KMS-11 (cell line): ENCODE measurements at regions not wholly inside any gene's neighbourhood (a gene's known extent, or its start where the extent isn't known, plus 50 kb on each side); places are given as distances from the start of the nearest gene placed in this dataset.
"Not testable (repeated sequence)": the region's sequence is repeated elsewhere in the genome, so short reads cannot be mapped to it uniquely, and the experiment has no call there.

ENCODE experiments used
- H2AFZ ChIP-seq: fragments of 200-600 bp; sonication (generic); 2 replicates; pipeline ENCODE4 v1.6.1; 2016; ENCODE audit warnings: antibody characterized with exemption, mixed run types, low read depth
- H3K27ac ChIP-seq: fragments of 200-600 bp; sonication (generic); 2 replicates; pipeline ENCODE4 v1.6.1; 2016; ENCODE audit warnings: mild to moderate bottlenecking, mixed run types
- H3K27me3 ChIP-seq: fragments of 200-600 bp; sonication (generic); 2 replicates; pipeline ENCODE4 v1.6.1; 2017; ENCODE audit warnings: mild to moderate bottlenecking, low read depth, mixed run types, moderate library complexity; ENCODE audit not compliant: insufficient read depth
- H3K36me3 ChIP-seq: fragments of 200-600 bp; sonication (generic); 2 replicates; pipeline ENCODE4 v1.6.1; 2017; ENCODE audit warnings: mild to moderate bottlenecking, mixed run types; ENCODE audit not compliant: insufficient read depth
- H3K4me1 ChIP-seq: fragments of 200-600 bp; sonication (generic); 2 replicates; pipeline ENCODE4 v1.6.1; 2016; ENCODE audit warnings: mild to moderate bottlenecking, low read depth, mixed run types; ENCODE audit not compliant: poor library complexity, severe bottlenecking
- H3K4me2 ChIP-seq: fragments of 200-600 bp; sonication (generic); 2 replicates; pipeline ENCODE4 v1.7.0; 2016; ENCODE audit warnings: mild to moderate bottlenecking, mixed run types
- H3K4me3 ChIP-seq: fragments of 200-600 bp; sonication (generic); IDR thresholded peaks from 2 replicates; pipeline ENCODE4 v1.6.1; 2017; ENCODE audit warnings: low read depth, low read length, mixed read lengths; ENCODE audit not compliant: insufficient read depth
- H3K79me2 ChIP-seq: fragments of 200-600 bp; sonication (generic); 2 replicates; pipeline ENCODE4 v1.6.1; 2016; ENCODE audit warnings: low read depth, mixed run types; ENCODE audit not compliant: insufficient read depth
- H3K9ac ChIP-seq: fragments of 200-600 bp; sonication (generic); 2 replicates; pipeline ENCODE4 v1.6.1; 2016; ENCODE audit warnings: mild to moderate bottlenecking, mixed run types
- H4K20me1 ChIP-seq: fragments of 200-600 bp; sonication (generic); 2 replicates; pipeline ENCODE4 v1.6.1; 2016; ENCODE audit warnings: mild to moderate bottlenecking, mixed run types; ENCODE audit not compliant: insufficient read depth
- TF ChIP-seq, protein P1 (sequence below): fragments of 200-600 bp; sonication (generic); conservative IDR thresholded peaks from 2 replicates; pipeline ENCODE4 v1.6.1; 2017; ENCODE audit warnings: low read depth, mild to moderate bottlenecking, antibody characterized with exemption, low read length, moderate library complexity, mixed read lengths

DNA sequence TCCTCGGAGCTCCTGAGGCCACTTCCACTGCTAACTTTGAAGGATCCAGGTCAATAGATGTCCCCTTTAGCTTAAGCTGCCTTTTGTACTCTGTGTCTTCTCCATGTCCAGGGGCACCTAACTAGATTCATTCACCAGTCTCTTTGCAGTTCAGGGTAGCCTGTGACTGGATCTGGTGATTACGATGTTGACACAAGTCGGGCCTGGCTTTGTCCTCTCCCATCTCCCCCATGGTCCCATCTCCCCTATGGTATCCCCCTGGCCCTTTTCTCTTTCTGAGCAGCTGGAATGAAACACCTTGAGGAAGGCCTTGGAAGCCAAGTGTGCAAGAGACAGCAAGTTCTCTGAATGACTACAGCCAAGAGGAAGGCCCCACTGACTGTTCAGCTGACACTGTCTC lies 417.9 kb upstream of the SMIM21 start:
- no peaks in the 10 kb centered on the region for H3K4me1 ChIP-seq
- no peak overlapping the region for H3K9ac ChIP-seq
- no peak overlapping the region for H3K4me3 ChIP-seq
- H3K4me2 ChIP-seq = no peak overlapping the region
- H4K20me1 ChIP-seq = no peaks in the 10 kb centered on the region
- H3K27me3 ChIP-seq = no peaks in the 10 kb centered on the region
- no peak overlapping the region for H2AFZ ChIP-seq
- H3K79me2 ChIP-seq = no peaks in the 10 kb centered on the region
- no peaks in the 10 kb centered on the region for H3K36me3 ChIP-seq
- H3K27ac ChIP-seq = no peak overlapping the region
- TF ChIP-seq, protein P1, sequence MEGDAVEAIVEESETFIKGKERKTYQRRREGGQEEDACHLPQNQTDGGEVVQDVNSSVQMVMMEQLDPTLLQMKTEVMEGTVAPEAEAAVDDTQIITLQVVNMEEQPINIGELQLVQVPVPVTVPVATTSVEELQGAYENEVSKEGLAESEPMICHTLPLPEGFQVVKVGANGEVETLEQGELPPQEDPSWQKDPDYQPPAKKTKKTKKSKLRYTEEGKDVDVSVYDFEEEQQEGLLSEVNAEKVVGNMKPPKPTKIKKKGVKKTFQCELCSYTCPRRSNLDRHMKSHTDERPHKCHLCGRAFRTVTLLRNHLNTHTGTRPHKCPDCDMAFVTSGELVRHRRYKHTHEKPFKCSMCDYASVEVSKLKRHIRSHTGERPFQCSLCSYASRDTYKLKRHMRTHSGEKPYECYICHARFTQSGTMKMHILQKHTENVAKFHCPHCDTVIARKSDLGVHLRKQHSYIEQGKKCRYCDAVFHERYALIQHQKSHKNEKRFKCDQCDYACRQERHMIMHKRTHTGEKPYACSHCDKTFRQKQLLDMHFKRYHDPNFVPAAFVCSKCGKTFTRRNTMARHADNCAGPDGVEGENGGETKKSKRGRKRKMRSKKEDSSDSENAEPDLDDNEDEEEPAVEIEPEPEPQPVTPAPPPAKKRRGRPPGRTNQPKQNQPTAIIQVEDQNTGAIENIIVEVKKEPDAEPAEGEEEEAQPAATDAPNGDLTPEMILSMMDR = no peak

DNA sequence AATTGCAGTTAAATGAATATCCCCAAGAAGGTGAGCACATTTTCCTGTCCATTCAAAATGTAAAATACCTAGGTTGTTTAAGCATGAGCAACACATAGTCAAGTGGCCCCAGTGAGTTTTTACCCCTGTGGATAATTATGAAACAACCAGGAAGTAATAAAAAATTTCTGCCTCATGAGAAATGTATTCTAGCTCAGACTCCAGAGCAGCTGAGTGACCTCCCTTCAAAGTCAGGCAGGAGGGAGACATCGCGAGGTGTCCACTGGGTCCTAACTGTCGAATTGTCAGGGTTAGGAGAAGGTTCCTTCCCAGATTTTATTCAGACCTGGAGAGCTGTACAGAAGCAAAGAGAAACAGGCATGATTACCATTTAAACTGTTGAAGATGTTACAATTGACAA lies 416.6 kb upstream of the SMIM21 start:
- no peaks in the 10 kb centered on the region for H3K4me1 ChIP-seq
- H2AFZ ChIP-seq = no peak overlapping the region
- no peaks in the 10 kb centered on the region for H3K36me3 ChIP-seq
- TF ChIP-seq, protein P1 = no peak
- no peak overlapping the region for H3K4me3 ChIP-seq
- no peaks in the 10 kb centered on the region for H3K79me2 ChIP-seq
- no peak overlapping the region for H3K9ac ChIP-seq
- no peaks in the 10 kb centered on the region for H4K20me1 ChIP-seq
- H3K4me2 ChIP-seq = no peak overlapping the region
- H3K27me3 ChIP-seq = no peaks in the 10 kb centered on the region
- no peak overlapping the region for H3K27ac ChIP-seq

DNA sequence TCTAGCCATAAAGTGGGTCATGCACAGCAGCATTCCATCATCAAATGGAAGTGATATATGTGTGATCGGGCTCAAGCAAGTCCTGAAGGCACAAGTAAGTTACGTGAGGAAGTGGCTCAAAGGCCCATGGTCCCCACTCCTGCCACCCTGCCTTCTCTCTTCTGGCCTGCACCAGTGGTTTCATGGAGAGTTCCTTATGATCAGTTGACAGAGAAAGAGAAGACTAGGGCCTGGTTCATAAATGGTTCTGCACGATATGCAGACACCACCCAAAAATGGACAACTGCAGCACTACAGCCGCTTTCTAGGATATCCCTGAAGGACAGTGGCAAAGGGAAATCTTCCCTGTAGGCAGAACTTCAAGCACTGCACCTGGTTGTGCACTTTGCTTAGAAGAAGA lies 412.6 kb upstream of the SMIM21 start:
- H2AFZ ChIP-seq = no peak overlapping the region
- H3K27me3 ChIP-seq = no peaks in the 10 kb centered on the region
- no peaks in the 10 kb centered on the region for H4K20me1 ChIP-seq
- no peaks in the 10 kb centered on the region for H3K4me1 ChIP-seq
- no peak overlapping the region for H3K9ac ChIP-seq
- TF ChIP-seq, protein P1 = no peak
- no peaks in the 10 kb centered on the region for H3K36me3 ChIP-seq
- H3K27ac ChIP-seq = no peak overlapping the region
- no peak overlapping the region for H3K4me2 ChIP-seq
- H3K79me2 ChIP-seq = no peaks in the 10 kb centered on the region
- H3K4me3 ChIP-seq = no peak overlapping the region

DNA sequence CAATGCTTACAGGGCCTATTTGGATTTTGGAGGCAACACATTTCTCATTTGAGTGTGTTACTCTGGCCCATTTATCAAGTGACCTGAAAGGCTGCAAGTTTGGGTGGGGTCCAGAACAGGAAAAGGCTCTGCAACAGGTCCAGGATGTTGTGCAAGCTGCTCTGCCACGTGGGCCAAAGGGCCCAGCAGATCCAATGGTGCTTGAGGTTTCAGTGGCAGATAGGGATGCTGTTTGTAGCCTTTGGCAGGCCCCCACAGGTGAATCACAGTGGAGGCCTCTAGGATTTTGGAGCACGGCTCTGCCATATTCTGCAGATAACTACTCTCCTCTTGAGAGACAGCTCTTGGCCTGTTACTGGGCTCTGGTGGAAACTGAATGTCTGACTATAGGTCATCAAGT lies 412.2 kb upstream of the SMIM21 start:
- H3K27ac ChIP-seq, H2AFZ ChIP-seq, H3K4me1 ChIP-seq, H4K20me1 ChIP-seq, H3K4me2 ChIP-seq, H3K79me2 ChIP-seq, H3K27me3 ChIP-seq, H3K4me3 ChIP-seq, H3K9ac ChIP-seq, H3K36me3 ChIP-seq: not testable (repeated sequence)

DNA sequence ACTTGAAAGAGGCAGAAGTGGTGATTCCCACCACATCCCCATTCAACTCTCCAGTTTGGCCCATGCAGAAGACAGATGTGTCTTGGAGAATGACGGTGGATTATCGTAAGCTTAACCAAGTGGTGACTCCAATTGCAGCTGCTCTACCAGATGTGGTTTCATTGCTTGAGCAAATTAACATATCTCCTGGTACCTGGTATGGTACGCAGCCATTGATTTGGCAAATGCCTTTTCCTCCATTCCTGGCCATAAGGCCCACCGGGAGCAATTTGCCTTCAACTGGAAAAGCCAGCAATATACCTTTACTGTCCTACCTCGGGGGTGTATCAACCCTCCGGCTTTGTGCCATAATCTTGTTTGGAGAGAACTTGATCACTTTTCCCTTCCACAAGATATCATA lies 411.5 kb upstream of the SMIM21 start:
- H3K4me1 ChIP-seq = no peaks in the 10 kb centered on the region
- TF ChIP-seq, protein P1 = no peak
- H4K20me1 ChIP-seq = no peaks in the 10 kb centered on the region
- no peak overlapping the region for H3K4me2 ChIP-seq
- no peak overlapping the region for H2AFZ ChIP-seq
- H3K4me3 ChIP-seq = no peak overlapping the region
- no peak overlapping the region for H3K27ac ChIP-seq
- no peaks in the 10 kb centered on the region for H3K27me3 ChIP-seq
- no peak overlapping the region for H3K9ac ChIP-seq
- no peaks in the 10 kb centered on the region for H3K36me3 ChIP-seq
- H3K79me2 ChIP-seq = no peaks in the 10 kb centered on the region
